Erythroblast (primary cell): ENCODE measurements at regions not wholly inside any gene's neighbourhood (a gene's known extent, or its start where the extent isn't known, plus 50 kb on each side); places are given as distances from the start of the nearest gene placed in this dataset.

Experiments
- GATA1 ChIP-seq: IDR thresholded peaks from 2 replicates; pipeline ENCODE4 v1.6.1; 2011; ENCODE audit warnings: low read depth, mild to moderate bottlenecking, control low read depth, low read length, moderate library complexity
- POLR2A ChIP-seq: IDR thresholded peaks from 2 replicates; pipeline ENCODE4 v1.6.1; 2011; ENCODE audit warnings: mild to moderate bottlenecking, low read length

- TF ChIP-seq POLR2A (no peak), GATA1 (no peak)
Observed at GRCh38 chr6:71529769-71530168, 241.2 kb downstream of the OGFRL1 start.
